Lung (tissue), 11 donors: ENCODE measurements at regions not wholly inside any gene's neighbourhood (a gene's known extent, or its start where the extent isn't known, plus 50 kb on each side); places are given as distances from the start of the nearest gene placed in this dataset.
A peak's percentile ranks its signal among the peaks of the same experiment; 100 is the strongest.

Experiments
- ATAC-seq: fragments of 200-7000 bp; cut with Tn5 transposase; one replicate; pipeline ENCODE4 v1.9.1; 2020; ENCODE audit warnings: moderate number of reproducible peaks; ENCODE audit not compliant: insufficient read depth, low FRiP score
- DNase-seq, 3 donors: peaks; one replicate each; pipeline ENCODE4 v3.0.0-alpha.2; 2013 to 2017
- H3K27ac ChIP-seq, 2 donors: one replicate each; pipeline ENCODE4 v1.5.1; 2013; ENCODE audit warnings: mild to moderate bottlenecking in 2 of 2, moderate library complexity in 2 of 2, control low read depth in 1 of 2, inconsistent platforms in 1 of 2, low read depth in 1 of 2, low read length in 1 of 2
- H3K27me3 ChIP-seq, 3 donors: one replicate each; pipeline ENCODE4 v1.5.1; 2013; ENCODE audit warnings: low read length in 2 of 3; ENCODE audit not compliant: control insufficient read depth in 3 of 3, insufficient read depth in 3 of 3
- H3K36me3 ChIP-seq, 4 donors: one replicate each; pipeline ENCODE4 v1.5.1; 2013; ENCODE audit warnings: low read length in 4 of 4, mild to moderate bottlenecking in 1 of 4, moderate library complexity in 1 of 4; ENCODE audit not compliant: control insufficient read depth in 4 of 4, insufficient read depth in 4 of 4
- H3K4me1 ChIP-seq, 5 donors: one replicate each; pipeline ENCODE4 v1.5.1; 2013; ENCODE audit warnings: low read length in 5 of 5, mild to moderate bottlenecking in 2 of 5, moderate library complexity in 1 of 5; ENCODE audit not compliant: control insufficient read depth in 5 of 5, insufficient read depth in 5 of 5
- H3K4me3 ChIP-seq: one replicate; pipeline ENCODE4 v1.5.1; 2013; ENCODE audit warnings: mild to moderate bottlenecking, control low read depth, moderate library complexity
- H3K9ac ChIP-seq, 2 donors: one replicate each; pipeline ENCODE4 v1.5.1; 2013; ENCODE audit warnings: low read length in 2 of 2, control low read depth in 1 of 2; ENCODE audit not compliant: insufficient read depth in 1 of 2
- H3K9me3 ChIP-seq, 4 donors: one replicate each; pipeline ENCODE4 v1.5.1; 2013; ENCODE audit warnings: low read length in 3 of 4, mild to moderate bottlenecking in 1 of 4, moderate library complexity in 1 of 4; ENCODE audit not compliant: control insufficient read depth in 4 of 4, insufficient read depth in 3 of 4
- WGBS, 2 donors: extraction: QIAGEN DNeasy Blood & Tissue Kit; methylation state at CpG; one replicate each; pipeline ENCODE4 v1.1.7; 2013; 5-methylcytosine and 5-hydroxymethylcytosine counted together
- TF ChIP-seq, protein P1 (sequence below): IDR thresholded peaks from 2 replicates; pipeline ENCODE4 v1.5.1; 2012; ENCODE audit warnings: mild to moderate bottlenecking; ENCODE audit errors: control extremely low read depth, extremely low read depth
- donor health status: control.
- donor health status: control.
- donor health status: Bipolar disorder and iron deficiency.
- donor health status: healthy.
- donor health status: DM: yes; HTN: yes; CAD: no.

DNA sequence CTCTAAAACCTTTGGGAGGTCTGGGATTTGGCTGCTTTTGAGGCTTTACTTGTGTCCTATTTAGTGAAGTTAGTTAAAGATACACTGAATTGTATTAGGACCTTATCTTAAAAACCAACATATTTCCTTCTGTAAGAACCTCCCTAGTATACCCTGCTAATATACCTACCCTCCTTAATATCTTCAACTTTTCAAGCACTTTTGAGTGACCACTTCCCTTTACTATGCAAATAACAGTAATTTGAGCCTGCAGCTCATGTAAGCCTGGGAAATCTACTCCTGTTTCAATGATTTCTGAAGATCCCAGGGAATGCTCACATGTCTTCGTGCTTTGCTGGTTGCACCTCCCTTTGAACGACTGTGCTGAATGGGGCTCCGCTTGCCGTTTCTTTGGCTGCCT, 358.5 kb downstream of the YTHDC2 start:
- Histone ChIP-seq H3K36me3 (no peaks in the 10 kb centered on the region), H3K27ac (no peak overlapping the region), H3K27me3 (no peaks in the 10 kb centered on the region), H3K9me3 (peaks cover 0 to 3% (median 0%) of the 10 kb centered on the region in 4 donors), H3K4me1 (no peaks in the 10 kb centered on the region), H3K9ac (no peak overlapping the region), H3K4me3 (no peak overlapping the region)
- ATAC-seq (peak; percentile 75), DNase-seq (peak in 2 of 3 donors; percentile 12 to 52)
- TF ChIP-seq, protein P1, sequence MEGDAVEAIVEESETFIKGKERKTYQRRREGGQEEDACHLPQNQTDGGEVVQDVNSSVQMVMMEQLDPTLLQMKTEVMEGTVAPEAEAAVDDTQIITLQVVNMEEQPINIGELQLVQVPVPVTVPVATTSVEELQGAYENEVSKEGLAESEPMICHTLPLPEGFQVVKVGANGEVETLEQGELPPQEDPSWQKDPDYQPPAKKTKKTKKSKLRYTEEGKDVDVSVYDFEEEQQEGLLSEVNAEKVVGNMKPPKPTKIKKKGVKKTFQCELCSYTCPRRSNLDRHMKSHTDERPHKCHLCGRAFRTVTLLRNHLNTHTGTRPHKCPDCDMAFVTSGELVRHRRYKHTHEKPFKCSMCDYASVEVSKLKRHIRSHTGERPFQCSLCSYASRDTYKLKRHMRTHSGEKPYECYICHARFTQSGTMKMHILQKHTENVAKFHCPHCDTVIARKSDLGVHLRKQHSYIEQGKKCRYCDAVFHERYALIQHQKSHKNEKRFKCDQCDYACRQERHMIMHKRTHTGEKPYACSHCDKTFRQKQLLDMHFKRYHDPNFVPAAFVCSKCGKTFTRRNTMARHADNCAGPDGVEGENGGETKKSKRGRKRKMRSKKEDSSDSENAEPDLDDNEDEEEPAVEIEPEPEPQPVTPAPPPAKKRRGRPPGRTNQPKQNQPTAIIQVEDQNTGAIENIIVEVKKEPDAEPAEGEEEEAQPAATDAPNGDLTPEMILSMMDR, result no peak
- WGBS, 2 donors, result 46 to 51% methylated on average over 4 of the region's 4 CpGs

GRCh38 chr5:113875096-113875495, 361.6 kb downstream of the YTHDC2 start:
- 66 to 88% methylated on average over 2 of the region's 2 CpGs for WGBS, 2 donors

GRCh38 chr5:113891491-113891890, 378.0 kb downstream of the YTHDC2 start:
- Histone ChIP-seq H3K36me3 (no peaks in the 10 kb centered on the region), H3K27ac (no peak overlapping the region), H3K9ac (no peak overlapping the region), H3K4me1 (no peaks in the 10 kb centered on the region), H3K9me3 (no peaks in the 10 kb centered on the region), H3K27me3 (no peaks in the 10 kb centered on the region), H3K4me3 (no peak overlapping the region)
- DNase-seq (no peak), ATAC-seq (no peak)
- TF ChIP-seq, protein P1, result no peak
- WGBS, 2 donors, result 86 to 93% methylated on average over 4 of the region's 4 CpGs

More at GRCh38 chr5:113875096-113875495, 361.6 kb downstream of the YTHDC2 start:
- Histone ChIP-seq H3K36me3 (no peaks in the 10 kb centered on the region), H3K9me3 (peaks cover 0 to 3% (median 0%) of the 10 kb centered on the region in 4 donors), H3K9ac (no peak overlapping the region), H3K27ac (no peak overlapping the region), H3K4me3 (no peak overlapping the region), H3K27me3 (no peaks in the 10 kb centered on the region), H3K4me1 (no peaks in the 10 kb centered on the region)
- TF ChIP-seq, protein P1, result no peak
- ATAC-seq, result no peak
- no peak for DNase-seq

DNA sequence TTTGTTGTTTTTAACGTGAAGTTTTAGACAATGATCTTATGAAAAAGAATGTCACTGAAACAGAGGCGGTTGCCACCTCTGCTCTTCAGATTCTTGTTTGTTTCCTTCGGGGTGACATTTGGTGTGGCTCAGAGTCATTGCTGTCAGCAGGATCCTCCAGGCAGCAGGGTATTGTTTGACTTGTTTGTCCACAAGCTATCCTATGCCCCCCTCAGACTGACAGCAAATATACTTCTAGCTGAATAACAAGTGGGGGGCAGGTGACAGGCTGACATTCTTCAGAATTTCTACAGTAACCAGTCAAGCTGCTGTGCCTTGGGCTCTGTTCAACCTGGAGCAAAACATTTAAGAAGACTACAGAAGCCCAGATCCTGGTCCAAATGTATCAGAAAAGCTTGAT, 383.3 kb downstream of the YTHDC2 start:
- H3K4me1 ChIP-seq, result no peaks in the 10 kb centered on the region
- DNase-seq (no peak), ATAC-seq (no peak)
- H3K27ac ChIP-seq, result no peak overlapping the region
- H3K27me3 ChIP-seq, result no peaks in the 10 kb centered on the region
- WGBS, 2 donors, result 66 to 67% methylated on average over 3 of the region's 3 CpGs
- TF ChIP-seq, protein P1, result no peak
- no peak overlapping the region for H3K9ac ChIP-seq
- no peaks in the 10 kb centered on the region for H3K36me3 ChIP-seq
- H3K9me3 ChIP-seq, result no peaks in the 10 kb centered on the region
- H3K4me3 ChIP-seq, result no peak overlapping the region
